Fibroblast of skin of right quadriceps (primary cell): ENCODE measurements at regions not wholly inside any gene's neighbourhood (a gene's known extent, or its start where the extent isn't known, plus 50 kb on each side); places are given as distances from the start of the nearest gene placed in this dataset.

Experiments
- DNase-seq: peaks from one replicate; pipeline ENCODE4 v3.0.0-alpha.2; 2013

GRCh38 chr6:40973304-40973703 is 65.7 kb downstream of the UNC5CL start:
- DNase-seq, result no peak

DNA sequence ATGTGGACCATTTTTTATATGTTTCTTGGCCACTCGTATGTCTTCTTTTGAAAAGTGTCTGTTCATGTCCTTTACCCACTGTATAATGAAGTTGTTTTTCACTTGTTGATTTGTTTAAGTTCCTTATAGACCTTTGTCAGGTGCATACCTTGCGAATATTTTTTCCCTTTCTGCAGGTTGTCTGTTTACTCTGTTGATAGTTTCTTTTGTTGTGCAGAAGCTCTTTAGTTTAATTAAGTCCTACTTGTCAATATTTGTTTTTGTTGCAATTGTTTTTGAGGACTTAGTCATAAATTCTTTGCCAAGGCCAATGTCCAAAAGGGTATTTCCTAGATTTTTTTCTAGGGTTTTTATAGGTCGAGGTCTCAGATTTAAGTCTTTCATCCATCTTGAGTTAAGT is 66.2 kb downstream of the UNC5CL start:
- DNase-seq, result no peak

DNA sequence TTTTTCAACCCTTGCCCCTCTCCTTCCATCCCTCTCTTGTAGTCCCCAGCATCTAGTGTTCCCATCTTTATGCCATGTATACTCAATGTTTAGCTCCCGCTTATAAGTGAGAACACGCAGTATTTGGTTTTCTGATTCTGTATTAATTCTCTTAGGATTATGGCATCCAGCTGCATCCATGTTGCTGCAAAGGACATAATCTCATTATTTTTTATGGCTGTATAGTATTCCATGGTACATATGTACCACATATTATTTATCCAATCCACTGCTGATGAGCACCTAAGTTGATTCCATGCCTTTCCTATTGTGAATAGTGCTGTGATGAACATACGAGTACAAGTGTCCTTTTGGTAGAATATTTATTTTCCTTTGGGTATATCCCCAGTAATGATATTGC is 66.8 kb downstream of the UNC5CL start:
- no peak for DNase-seq

GRCh38 chr6:40968620-40969164 is 70.3 kb downstream of the UNC5CL start:
- no peak for DNase-seq

DNA sequence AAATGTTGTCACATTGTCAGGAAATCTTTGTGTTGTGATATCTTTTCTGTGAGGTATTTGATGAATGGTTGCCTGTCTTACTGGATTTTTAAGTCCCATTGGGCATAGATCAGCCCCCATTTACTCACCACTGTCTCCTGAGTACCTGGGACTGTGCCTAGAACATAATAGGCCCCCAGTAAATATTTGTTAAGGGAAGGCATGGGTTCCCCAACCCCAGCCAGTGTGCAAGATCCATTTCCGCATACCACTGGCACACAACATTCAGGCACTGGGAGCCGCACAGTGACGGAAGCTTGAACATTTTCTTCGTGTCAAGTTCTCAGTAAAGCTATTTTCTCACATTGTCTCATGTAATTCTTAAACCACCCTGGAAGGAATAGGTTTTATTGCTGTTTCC is 72.2 kb downstream of the UNC5CL start:
- DNase-seq, result no peak

GRCh38 chr6:40965046-40965445 is 74.0 kb downstream of the UNC5CL start:
- peak; percentile 79 for DNase-seq

GRCh38 chr6:40963019-40963418 is 76.0 kb downstream of the UNC5CL start:
- no peak for DNase-seq

- peak; percentile 94 for DNase-seq
Observed at GRCh38 chr6:40962241-40962640, 76.8 kb downstream of the UNC5CL start.

DNA sequence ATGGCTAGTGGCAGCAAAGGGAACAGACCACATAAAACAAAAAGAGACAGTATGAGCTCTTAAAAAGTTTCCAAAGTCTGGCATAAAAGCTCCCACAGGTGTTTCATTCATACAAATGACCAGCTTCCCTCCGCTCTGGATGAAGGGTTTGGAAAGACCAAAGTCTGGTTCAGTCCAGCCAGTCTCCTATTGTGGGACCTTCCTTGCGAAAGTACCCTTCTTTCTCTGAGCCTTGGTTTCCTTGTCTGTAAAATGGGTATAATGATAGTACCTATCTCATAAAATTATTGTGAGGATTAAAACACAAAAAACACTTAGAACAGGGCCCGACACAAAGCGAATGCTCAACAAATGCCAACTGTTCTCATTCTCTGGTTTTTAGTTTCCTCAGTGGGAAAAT is 77.2 kb downstream of the UNC5CL start:
- DNase-seq, result no peak

GRCh38 chr6:40960742-40961430 is 78.1 kb downstream of the UNC5CL start:
- peak; percentile 20 for DNase-seq

DNA sequence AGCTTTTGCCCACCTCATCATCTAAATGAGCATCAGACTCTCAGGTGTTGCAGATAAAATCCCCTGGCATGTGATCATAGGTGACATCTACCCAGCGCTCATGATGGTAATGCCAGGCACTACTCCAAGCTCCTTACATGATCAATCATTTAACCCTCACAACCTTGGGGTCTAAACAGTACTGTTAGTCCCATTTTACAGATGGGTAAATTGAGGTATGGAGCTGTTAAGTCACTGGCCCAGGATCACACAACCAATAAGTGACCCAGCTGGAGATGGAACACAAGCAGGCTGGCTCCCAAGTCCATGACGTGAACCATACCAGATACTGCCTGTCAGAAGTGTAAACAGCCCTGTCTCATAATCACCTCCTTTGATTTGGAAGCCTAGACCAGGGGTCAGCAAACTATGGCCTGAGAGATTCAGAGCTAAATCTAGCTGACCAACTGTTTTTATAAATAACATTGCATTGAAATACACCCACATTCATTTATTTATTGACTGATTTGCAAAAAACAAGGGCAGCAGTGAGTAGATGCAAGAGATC is 79.2 kb downstream of the UNC5CL start:
- DNase-seq, result no peak

DNA sequence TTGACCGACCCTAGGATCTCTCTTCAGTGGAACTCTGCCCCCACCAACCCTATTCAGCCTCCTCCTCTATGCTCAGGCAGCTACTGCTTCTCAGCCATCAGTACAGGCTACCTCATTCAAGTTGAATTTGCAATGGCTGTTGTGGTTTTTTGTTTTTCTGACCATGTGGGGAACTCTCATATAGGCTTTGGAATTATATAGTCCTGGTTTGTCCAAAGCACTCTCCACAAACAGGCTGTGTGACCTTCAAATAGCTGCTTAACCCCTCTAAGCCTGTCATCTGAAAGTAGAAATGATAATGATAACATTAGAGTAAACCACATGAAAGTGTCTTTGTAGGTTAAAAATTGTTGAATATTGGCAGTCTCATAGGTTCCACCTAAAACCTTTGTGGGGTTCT is 80.3 kb downstream of the UNC5CL start:
- DNase-seq, result peak; percentile 51

DNA sequence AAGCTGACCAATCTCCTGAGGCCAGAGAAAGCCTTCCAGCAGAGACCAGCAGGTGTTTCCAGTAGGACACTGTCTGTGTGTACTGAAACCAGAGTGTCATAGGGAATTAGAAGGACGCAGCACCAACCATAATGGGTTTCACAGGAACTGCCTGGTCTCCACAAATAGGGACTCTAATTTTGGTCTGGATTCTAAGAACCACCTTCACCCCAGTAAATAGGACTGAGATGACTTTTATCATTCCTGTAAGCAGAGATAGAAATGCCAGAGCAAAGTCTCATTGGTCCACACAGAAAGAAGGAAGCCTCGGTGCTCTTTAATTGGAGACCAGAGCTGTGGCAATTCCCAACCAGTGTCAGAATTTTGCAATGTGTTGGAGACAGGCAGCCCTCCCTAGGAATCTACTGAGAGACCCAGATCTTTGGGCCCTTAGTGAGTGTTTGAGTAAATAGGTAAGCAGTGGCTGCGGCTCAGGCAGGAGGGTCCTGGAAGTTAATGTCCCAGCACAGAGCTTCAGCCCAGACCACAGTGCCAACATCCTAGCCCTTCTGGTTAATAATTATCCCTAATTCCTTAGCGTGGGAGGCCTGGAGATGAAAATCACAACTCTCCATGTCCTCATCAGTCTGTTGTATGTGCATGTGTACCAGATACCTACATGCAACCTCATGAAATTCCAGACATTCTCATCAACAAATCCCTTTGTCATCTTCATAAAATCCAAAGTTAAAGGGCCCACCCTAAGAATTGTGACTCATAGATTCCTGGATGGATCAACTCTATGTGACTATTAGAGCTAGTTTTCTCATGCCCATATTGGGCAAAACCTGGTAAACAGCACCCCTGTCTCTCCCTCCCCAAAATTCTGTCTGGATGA is 81.2 kb downstream of the UNC5CL start:
- peak; percentile 96 for DNase-seq

DNA sequence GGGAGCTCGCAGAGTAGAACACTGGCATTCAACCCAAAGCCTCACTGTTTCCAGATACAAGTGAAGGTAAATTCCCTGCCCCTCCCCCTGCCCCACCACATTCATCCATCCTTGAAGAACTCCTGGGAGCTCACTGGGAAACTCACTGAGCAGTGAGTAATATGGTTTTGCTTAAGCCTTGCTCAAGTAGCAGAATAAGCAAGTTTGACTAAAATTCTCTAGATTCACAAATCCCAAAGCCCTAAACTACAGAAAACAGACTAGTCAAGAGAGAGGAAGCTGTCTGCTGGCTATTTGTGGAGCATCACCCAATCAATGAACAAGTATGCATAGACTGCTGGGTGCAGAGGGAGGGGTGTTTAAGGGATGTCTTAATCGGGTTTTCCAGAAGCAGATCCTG is 82.1 kb downstream of the UNC5CL start:
- peak; percentile 83 for DNase-seq

DNA sequence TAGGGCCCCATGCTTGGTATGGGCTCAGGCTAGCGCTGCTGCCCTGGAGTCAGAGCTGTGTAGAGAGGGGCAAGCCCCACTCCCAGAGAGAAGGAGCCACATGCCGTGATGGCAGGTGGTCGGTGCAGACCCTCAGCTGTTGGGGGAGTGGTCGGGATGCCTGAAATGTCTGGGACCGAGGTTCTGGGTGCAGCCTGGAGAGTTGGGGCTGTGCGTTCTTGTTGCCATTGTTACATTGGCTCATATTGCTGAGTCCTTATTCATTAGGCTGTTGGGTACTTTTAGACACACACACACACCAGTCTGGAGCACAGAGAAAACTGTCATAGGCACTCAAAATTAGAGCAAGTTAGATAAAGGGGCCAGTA is 83.9 kb downstream of the UNC5CL start:
- no peak for DNase-seq

GRCh38 chr6:40954446-40955177 is 84.4 kb downstream of the UNC5CL start:
- no peak for DNase-seq

DNA sequence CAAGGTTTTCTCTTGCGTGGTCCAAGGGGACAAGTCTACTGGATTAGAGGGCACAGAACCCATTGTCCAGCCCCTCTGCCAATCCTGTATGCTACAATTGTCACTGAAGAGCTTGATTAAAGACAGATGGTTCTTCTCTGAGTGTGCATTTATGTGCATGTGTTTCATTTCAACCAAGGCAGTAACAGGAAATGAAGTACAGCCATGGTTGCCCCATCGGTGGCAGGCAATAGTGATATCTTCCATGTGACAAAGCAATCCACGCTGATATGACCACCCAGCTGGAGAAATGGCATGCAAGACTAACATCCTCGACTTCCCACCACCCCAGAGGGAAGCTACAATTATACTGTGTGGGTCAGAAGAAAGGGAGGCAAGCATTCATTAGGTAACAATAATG is 85.5 kb downstream of the UNC5CL start:
- peak; percentile 63 for DNase-seq

DNA sequence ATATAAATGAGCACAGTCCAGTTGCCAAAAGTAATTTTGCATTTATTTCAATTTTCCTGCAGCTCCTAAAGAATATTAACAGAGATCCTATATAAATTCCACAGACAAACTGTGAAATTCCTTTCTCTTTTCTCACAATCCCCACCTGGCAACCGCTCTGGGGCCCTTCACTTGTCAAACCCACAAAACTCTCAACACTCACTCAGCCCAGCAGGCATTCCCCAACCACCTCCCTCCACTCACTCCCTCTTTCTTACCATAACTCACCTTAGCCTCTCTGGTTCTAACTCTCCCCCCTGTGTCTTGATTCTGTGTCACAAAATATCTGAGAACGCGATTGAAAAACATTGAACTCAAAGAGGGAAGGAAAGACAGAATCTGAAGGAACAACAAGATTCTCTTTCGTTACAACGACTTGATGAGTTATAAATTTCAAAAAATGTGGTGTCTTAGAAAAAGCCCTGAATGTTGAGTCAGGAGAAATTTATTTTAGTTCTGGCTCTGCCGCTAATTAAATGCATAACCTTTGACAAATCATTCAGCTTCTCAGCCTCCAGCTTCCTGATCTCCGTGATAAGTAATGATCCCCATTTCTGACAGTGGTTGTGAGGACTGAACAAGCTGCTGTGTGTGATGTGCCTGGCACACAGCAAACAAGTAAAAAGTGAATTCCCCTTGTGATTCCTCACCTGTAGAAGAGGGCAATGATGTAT is 87.9 kb downstream of the UNC5CL start:
- peak; percentile 86 for DNase-seq

GRCh38 chr6:40948570-40948969 is 90.5 kb downstream of the UNC5CL start:
- peak; percentile 41 for DNase-seq

DNA sequence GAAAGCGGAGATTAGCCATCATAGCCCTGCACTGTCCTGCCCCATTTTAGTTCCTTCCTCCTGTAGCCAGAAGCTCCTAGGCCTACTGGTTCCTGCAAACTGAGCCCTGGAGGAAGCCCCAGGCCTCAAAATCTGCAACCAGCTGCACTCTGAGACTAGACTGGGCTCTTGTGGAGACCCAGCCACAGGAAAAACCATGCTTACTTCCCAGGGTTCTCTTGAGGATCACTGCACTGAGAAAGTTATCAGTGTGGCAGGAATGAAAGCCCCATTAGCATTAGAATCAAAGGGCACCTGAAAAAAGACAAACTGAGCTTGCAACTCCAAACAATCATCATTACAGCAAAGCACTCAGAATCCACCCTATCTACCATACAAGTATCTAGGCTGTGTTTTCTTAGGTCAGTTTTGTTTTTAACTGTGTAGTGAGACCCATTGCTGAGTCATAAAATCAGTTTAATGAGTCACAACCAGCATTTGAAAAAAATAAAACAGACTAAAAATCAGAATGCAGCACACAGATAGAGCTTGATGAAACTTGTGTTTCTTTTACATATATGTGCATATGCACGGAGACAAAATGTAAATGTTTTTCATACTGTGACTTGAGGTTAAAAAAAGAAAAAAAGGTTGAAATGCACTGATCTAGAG is 91.0 kb downstream of the UNC5CL start:
- peak; percentile 79 for DNase-seq

GRCh38 chr6:40946738-40947301 is 92.2 kb downstream of the UNC5CL start:
- peak; percentile 20 for DNase-seq

DNA sequence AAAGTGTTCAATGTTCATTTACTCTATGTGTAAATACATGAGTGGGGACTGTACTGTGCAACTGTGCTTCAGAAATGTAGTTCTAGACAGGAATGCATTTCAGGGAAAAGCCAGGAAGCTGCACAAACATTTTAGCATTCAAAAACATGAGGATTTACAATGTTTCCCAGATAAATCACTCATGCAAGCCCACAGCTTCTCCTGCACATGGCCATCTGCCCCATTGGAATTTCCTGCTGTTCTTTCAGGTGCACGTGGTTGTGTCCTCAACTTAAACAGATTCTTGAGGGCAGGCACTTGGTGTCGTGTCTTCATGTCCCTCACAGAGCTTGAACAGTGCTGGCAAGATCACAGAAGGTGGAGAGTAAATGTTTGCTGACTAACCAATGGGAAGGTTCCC is 101.5 kb downstream of the UNC5CL start:
- peak; percentile 69 for DNase-seq
